SU-DHL-6 (cell line): ENCODE measurements at regions not wholly inside any gene's neighbourhood (a gene's known extent, or its start where the extent isn't known, plus 50 kb on each side); places are given as distances from the start of the nearest gene placed in this dataset.

Source experiments
- H2AFZ ChIP-seq: fragments of 200-600 bp; sonication (generic); 2 replicates; pipeline ENCODE4 v1.6.1; 2014; ENCODE audit warnings: low read depth, mild to moderate bottlenecking, moderate library complexity, mixed read lengths, antibody characterized with exemption, low read length; ENCODE audit not compliant: severe bottlenecking
- H3F3A ChIP-seq: fragments of 200-600 bp; shearing (Covaris generic); 2 replicates; pipeline ENCODE4 v1.6.0; 2016; ENCODE audit warnings: antibody characterized with exemption, mild to moderate bottlenecking; ENCODE audit not compliant: insufficient read depth
- H3K27ac ChIP-seq: fragments of 200-600 bp; sonication (generic); 2 replicates; pipeline ENCODE4 v1.5.1; 2016; ENCODE audit warnings: low read depth, mild to moderate bottlenecking, low read length, moderate library complexity, mixed read lengths
- H3K27me3 ChIP-seq: fragments of 200-600 bp; sonication (generic), shearing (Covaris generic); 2 replicates; pipeline ENCODE4 v1.6.0; 2014; ENCODE audit warnings: mild to moderate bottlenecking, low read length
- H3K36me3 ChIP-seq: fragments of 200-600 bp; sonication (generic); 2 replicates; pipeline ENCODE4 v1.6.1; 2014; ENCODE audit warnings: mild to moderate bottlenecking, low read length, mixed read lengths
- H3K4me2 ChIP-seq: fragments of 300-600, 200-600 bp; shearing (Covaris generic), sonication (generic); 2 replicates; pipeline ENCODE4 v1.6.0; 2014; ENCODE audit warnings: low read length, low read depth, mild to moderate bottlenecking; ENCODE audit not compliant: poor library complexity, severe bottlenecking
- H3K4me3 ChIP-seq: fragments of 200-600 bp; sonication (generic); 2 replicates; pipeline ENCODE4 v1.5.1; 2014; ENCODE audit warnings: antibody characterized with exemption, low read length, mild to moderate bottlenecking, mixed read lengths; ENCODE audit not compliant: insufficient read depth, poor library complexity, severe bottlenecking
- H3K79me2 ChIP-seq: fragments of 200-600 bp; sonication (generic); 2 replicates; pipeline ENCODE4 v1.6.1; 2014; ENCODE audit warnings: mild to moderate bottlenecking, low read length, moderate library complexity; ENCODE audit not compliant: insufficient read depth
- H3K9ac ChIP-seq: fragments of 200-600 bp; sonication (generic); 2 replicates; pipeline ENCODE4 v1.7.0; 2014; ENCODE audit warnings: mild to moderate bottlenecking, low read length
- H3K9me2 ChIP-seq: fragments of 200-600 bp; sonication (generic); replicated peaks from 2 replicates; pipeline ENCODE4 v1.6.1; 2014; ENCODE audit warnings: low read length; ENCODE audit not compliant: insufficient read depth
- H3K9me3 ChIP-seq: fragments of 200-600 bp; sonication (generic); 2 replicates; pipeline ENCODE4 v1.6.1; 2014; ENCODE audit warnings: low read length, mixed read lengths; ENCODE audit not compliant: insufficient read depth
- H4K20me1 ChIP-seq: fragments of 200-600 bp; sonication (generic); 2 replicates; pipeline ENCODE4 v1.6.1; 2014; ENCODE audit warnings: low read depth, mild to moderate bottlenecking, antibody characterized with exemption, low read length, moderate library complexity, mixed read lengths
- EZH2phosphoT487 ChIP-seq: fragments of 200-600 bp; sonication (generic), shearing (Covaris generic); conservative IDR thresholded peaks from 2 replicates; pipeline ENCODE4 v1.6.1; 2018; ENCODE audit warnings: mild to moderate bottlenecking, antibody characterized with exemption, low read length, moderate library complexity, mixed read lengths
- TF ChIP-seq, protein P1 (sequence below): fragments of 200-600 bp; sonication (generic); IDR thresholded peaks from one replicate; pipeline ENCODE4 v1.5.1; 2017; ENCODE audit warnings: antibody characterized with exemption, mild to moderate bottlenecking, low read length, moderate library complexity; ENCODE audit not compliant: insufficient read depth, poor library complexity, severe bottlenecking

DNA sequence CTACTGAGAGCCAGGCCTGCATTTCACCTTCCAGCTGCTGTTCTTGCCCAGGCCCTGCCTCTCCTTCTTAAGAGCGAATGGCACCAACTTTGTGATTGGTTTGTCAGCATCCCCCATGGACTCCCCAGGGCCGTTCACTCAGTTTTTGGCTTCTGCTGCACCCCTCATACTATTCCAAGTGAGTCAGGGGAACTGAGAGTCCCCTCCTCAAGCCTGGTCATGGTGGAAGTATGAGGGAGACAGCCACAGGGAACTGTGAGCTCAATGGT lies 62.4 kb upstream of the ANTXRL start:
- Histone ChIP-seq H3K36me3 (no peaks in the 10 kb centered on the region), H3K9me2 (no peaks in the 10 kb centered on the region), H3F3A (no peaks in the 10 kb centered on the region), H2AFZ (no peak overlapping the region), H3K27me3 (no peaks in the 10 kb centered on the region), H4K20me1 (no peaks in the 10 kb centered on the region), H3K4me3 (no peak overlapping the region), H3K79me2 (no peaks in the 10 kb centered on the region), H3K4me2 (no peak overlapping the region), H3K27ac (no peak overlapping the region), H3K9me3 (no peaks in the 10 kb centered on the region), H3K9ac (no peak overlapping the region)
- TF ChIP-seq, protein P1, sequence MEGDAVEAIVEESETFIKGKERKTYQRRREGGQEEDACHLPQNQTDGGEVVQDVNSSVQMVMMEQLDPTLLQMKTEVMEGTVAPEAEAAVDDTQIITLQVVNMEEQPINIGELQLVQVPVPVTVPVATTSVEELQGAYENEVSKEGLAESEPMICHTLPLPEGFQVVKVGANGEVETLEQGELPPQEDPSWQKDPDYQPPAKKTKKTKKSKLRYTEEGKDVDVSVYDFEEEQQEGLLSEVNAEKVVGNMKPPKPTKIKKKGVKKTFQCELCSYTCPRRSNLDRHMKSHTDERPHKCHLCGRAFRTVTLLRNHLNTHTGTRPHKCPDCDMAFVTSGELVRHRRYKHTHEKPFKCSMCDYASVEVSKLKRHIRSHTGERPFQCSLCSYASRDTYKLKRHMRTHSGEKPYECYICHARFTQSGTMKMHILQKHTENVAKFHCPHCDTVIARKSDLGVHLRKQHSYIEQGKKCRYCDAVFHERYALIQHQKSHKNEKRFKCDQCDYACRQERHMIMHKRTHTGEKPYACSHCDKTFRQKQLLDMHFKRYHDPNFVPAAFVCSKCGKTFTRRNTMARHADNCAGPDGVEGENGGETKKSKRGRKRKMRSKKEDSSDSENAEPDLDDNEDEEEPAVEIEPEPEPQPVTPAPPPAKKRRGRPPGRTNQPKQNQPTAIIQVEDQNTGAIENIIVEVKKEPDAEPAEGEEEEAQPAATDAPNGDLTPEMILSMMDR: no peak
- TF ChIP-seq EZH2phosphoT487: no peak

DNA sequence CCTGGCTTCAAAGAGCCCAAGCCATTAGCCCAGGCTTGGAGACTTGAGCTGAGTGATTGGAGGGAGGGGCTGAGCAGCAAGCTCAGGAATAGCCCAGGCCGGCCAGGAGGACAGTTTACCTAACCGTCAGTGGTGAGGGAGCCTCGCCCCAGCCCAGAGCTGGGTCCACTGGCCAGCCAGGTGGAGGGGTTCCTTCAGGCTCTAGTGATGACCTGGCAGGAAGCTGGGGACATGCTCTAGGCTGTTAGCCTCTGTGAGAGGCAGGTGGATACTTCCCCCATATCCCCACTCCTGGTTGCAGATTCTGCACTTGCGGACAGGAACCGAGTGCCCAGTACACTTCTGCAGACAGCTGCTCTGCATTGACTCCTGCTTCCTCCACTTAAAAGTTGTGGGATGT lies 61.2 kb upstream of the ANTXRL start:
- no peaks in the 10 kb centered on the region for H3K9me2 ChIP-seq
- H2AFZ ChIP-seq: no peak overlapping the region
- no peak overlapping the region for H3K4me2 ChIP-seq
- H3K79me2 ChIP-seq: no peaks in the 10 kb centered on the region
- H3K9ac ChIP-seq: no peak overlapping the region
- no peak overlapping the region for H3K4me3 ChIP-seq
- no peaks in the 10 kb centered on the region for H4K20me1 ChIP-seq
- H3K36me3 ChIP-seq: no peaks in the 10 kb centered on the region
- no peak overlapping the region for H3K27ac ChIP-seq
- no peaks in the 10 kb centered on the region for H3K27me3 ChIP-seq
- TF ChIP-seq EZH2phosphoT487: no peak
- TF ChIP-seq, protein P1: no peak
- no peaks in the 10 kb centered on the region for H3K9me3 ChIP-seq
- no peaks in the 10 kb centered on the region for H3F3A ChIP-seq

DNA sequence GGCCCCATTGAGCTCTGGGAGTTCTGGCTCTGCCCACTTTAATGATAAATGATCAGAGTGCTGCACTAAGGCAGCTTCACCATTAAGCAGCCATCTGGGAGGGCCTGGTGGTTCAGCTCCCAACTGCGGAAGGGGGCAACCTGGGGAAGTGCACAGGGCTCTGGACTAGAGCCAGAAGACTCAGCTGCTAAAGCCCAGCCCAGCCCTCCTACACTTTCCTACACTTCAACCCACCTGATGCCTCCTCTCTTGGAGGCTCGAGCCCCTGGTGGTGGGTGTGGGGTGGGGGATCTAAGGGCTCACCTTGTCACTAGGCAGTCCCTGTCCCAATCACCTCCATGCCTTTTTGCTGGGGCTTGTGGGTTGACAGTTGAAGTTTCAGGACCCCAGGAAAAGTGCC lies 60.6 kb upstream of the ANTXRL start:
- Histone ChIP-seq H3K9ac (no peak overlapping the region), H3K9me2 (no peaks in the 10 kb centered on the region), H3F3A (no peaks in the 10 kb centered on the region), H3K27me3 (no peaks in the 10 kb centered on the region), H3K27ac (no peak overlapping the region), H3K9me3 (no peaks in the 10 kb centered on the region), H3K36me3 (no peaks in the 10 kb centered on the region), H3K79me2 (no peaks in the 10 kb centered on the region), H3K4me2 (no peak overlapping the region), H2AFZ (no peak overlapping the region), H4K20me1 (no peaks in the 10 kb centered on the region), H3K4me3 (no peak overlapping the region)
- TF ChIP-seq, protein P1: no peak
- no peak for TF ChIP-seq EZH2phosphoT487
